ENCODE measurements at regions not wholly inside any gene's neighbourhood (a gene's known extent, or its start where the extent isn't known, plus 50 kb on each side); places are given as distances from the start of the nearest gene placed in this dataset.

- no peak for TF ChIP-seq RAD21 (conservative IDR thresholded peaks at IDR 0.05)
- Histone ChIP-seq H3K36me3 (ENCODE audit: insufficient read depth, low read length) (no peaks in the 10 kb centered on the region), H3K4me2 (ENCODE audit: low read length) (no peak overlapping the region), H3K27ac (ENCODE audit: low read length) (no peak overlapping the region), H3K4me3 (ENCODE audit: low read length) (no peak overlapping the region), H3K9me2 (ENCODE audit: insufficient read depth, low read length) (no peaks in the 10 kb centered on the region), H3K27me3 (ENCODE audit: insufficient read depth, low read depth, low read length) (no peaks in the 10 kb centered on the region), H3F3A (ENCODE audit: insufficient read depth, low read length, poor library complexity, severe bottlenecking) (no peaks in the 10 kb centered on the region), H3K9ac (ENCODE audit: low read length) (no peak overlapping the region), H3K9me3 (ENCODE audit: low read length) (no peaks in the 10 kb centered on the region), H2AFZ (ENCODE audit: low read depth, low read length) (no peak overlapping the region), H3K79me2 (replicated peaks; ENCODE audit: insufficient read depth, low read length) (no peaks in the 10 kb centered on the region), H4K20me1 (ENCODE audit: insufficient read depth) (no peaks in the 10 kb centered on the region)
These were observed 1181.6 kb upstream of the SORCS1 start for GRCh38 chr10:108346066-108346465.

- Histone ChIP-seq H3K9ac (ENCODE audit: low read length) (no peak overlapping the region), H4K20me1 (ENCODE audit: insufficient read depth) (no peaks in the 10 kb centered on the region), H3K36me3 (ENCODE audit: insufficient read depth, low read length) (no peaks in the 10 kb centered on the region), H3K27ac (ENCODE audit: low read length) (no peak overlapping the region), H3K79me2 (replicated peaks; ENCODE audit: insufficient read depth, low read length) (no peaks in the 10 kb centered on the region), H3K4me3 (ENCODE audit: low read length) (no peak overlapping the region), H3F3A (ENCODE audit: insufficient read depth, low read length, poor library complexity, severe bottlenecking) (no peaks in the 10 kb centered on the region), H3K27me3 (ENCODE audit: insufficient read depth, low read depth, low read length) (no peaks in the 10 kb centered on the region), H3K9me2 (ENCODE audit: insufficient read depth, low read length) (no peaks in the 10 kb centered on the region), H3K4me2 (ENCODE audit: low read length) (no peak overlapping the region), H3K9me3 (ENCODE audit: low read length) (no peaks in the 10 kb centered on the region), H2AFZ (ENCODE audit: low read depth, low read length) (no peak overlapping the region)
- no peak for TF ChIP-seq RAD21 (conservative IDR thresholded peaks at IDR 0.05)
These were observed 1173.6 kb upstream of the SORCS1 start for GRCh38 chr10:108338146-108338545.

GRCh38 chr10:108336836-108337235, 1172.3 kb upstream of the SORCS1 start:
- peak overlapping the region; percentile 21 for H3K27ac ChIP-seq (ENCODE audit: low read length)
- no peak overlapping the region for H3K4me3 ChIP-seq (ENCODE audit: low read length)
- no peak for TF ChIP-seq SMC3 (conservative IDR thresholded peaks at IDR 0.05; ENCODE audit: poor library complexity)
- peak; percentile 96 for TF ChIP-seq REST (IDR thresholded peaks at IDR 0.05; ENCODE audit: borderline replicate concordance)
- no peaks in the 10 kb centered on the region for H3K79me2 ChIP-seq (replicated peaks; ENCODE audit: insufficient read depth, low read length)
- no peaks in the 10 kb centered on the region for H3K36me3 ChIP-seq (ENCODE audit: insufficient read depth, low read length)
- no peak overlapping the region for H2AFZ ChIP-seq (ENCODE audit: low read depth, low read length)
- H4K20me1 ChIP-seq (ENCODE audit: insufficient read depth), result no peaks in the 10 kb centered on the region
- no peaks in the 10 kb centered on the region for H3K9me2 ChIP-seq (ENCODE audit: insufficient read depth, low read length)
- no peaks in the 10 kb centered on the region for H3K9me3 ChIP-seq (ENCODE audit: low read length)
- no peak overlapping the region for H3K4me2 ChIP-seq (ENCODE audit: low read length)
- H3F3A ChIP-seq (ENCODE audit: insufficient read depth, low read length, poor library complexity, severe bottlenecking), result no peaks in the 10 kb centered on the region
- no peak overlapping the region for H3K9ac ChIP-seq (ENCODE audit: low read length)
- no peaks in the 10 kb centered on the region for H3K27me3 ChIP-seq (ENCODE audit: insufficient read depth, low read depth, low read length)

GRCh38 chr10:108327706-108328105, 1163.2 kb upstream of the SORCS1 start:
- H3F3A ChIP-seq (ENCODE audit: insufficient read depth, low read length, poor library complexity, severe bottlenecking), result no peaks in the 10 kb centered on the region
- H3K9ac ChIP-seq (ENCODE audit: low read length), result no peak overlapping the region
- no peak overlapping the region for H2AFZ ChIP-seq (ENCODE audit: low read depth, low read length)
- no peaks in the 10 kb centered on the region for H3K9me3 ChIP-seq (ENCODE audit: low read length)
- H3K36me3 ChIP-seq (ENCODE audit: insufficient read depth, low read length), result no peaks in the 10 kb centered on the region
- H3K27me3 ChIP-seq (ENCODE audit: insufficient read depth, low read depth, low read length), result no peaks in the 10 kb centered on the region
- no peaks in the 10 kb centered on the region for H4K20me1 ChIP-seq (ENCODE audit: insufficient read depth)
- TF ChIP-seq RAD21 (conservative IDR thresholded peaks at IDR 0.05), result no peak
- no peak for TF ChIP-seq MXI1 (conservative IDR thresholded peaks at IDR 0.05; ENCODE audit: poor library complexity, severe bottlenecking)
- no peak for TF ChIP-seq CTCF (IDR thresholded peaks at IDR 0.05; ENCODE audit: poor library complexity, severe bottlenecking)
- TF ChIP-seq TAF1 (IDR thresholded peaks at IDR 0.05; ENCODE audit: low read depth), result no peak
- no peak for TF ChIP-seq EP300 (conservative IDR thresholded peaks at IDR 0.05; ENCODE audit: poor library complexity, severe bottlenecking)
- no peak for TF ChIP-seq SMC3 (conservative IDR thresholded peaks at IDR 0.05; ENCODE audit: poor library complexity)
- no peak for TF ChIP-seq REST (IDR thresholded peaks at IDR 0.05; ENCODE audit: borderline replicate concordance)
- no peak for TF ChIP-seq EZH2 (IDR thresholded peaks at IDR 0.05; ENCODE audit: borderline replicate concordance, insufficient read depth, low read length, poor library complexity, severe bottlenecking)
- TF ChIP-seq POLR2AphosphoS5 (IDR thresholded peaks at IDR 0.05), result no peak
- no peak overlapping the region for H3K4me2 ChIP-seq (ENCODE audit: low read length)
- no peak overlapping the region for H3K4me3 ChIP-seq (ENCODE audit: low read length)
- H3K27ac ChIP-seq (ENCODE audit: low read length), result no peak overlapping the region
- no peaks in the 10 kb centered on the region for H3K9me2 ChIP-seq (ENCODE audit: insufficient read depth, low read length)
- no peaks in the 10 kb centered on the region for H3K79me2 ChIP-seq (replicated peaks; ENCODE audit: insufficient read depth, low read length)
